ENCODE measurements at regions not wholly inside any gene's neighbourhood (a gene's known extent, or its start where the extent isn't known, plus 50 kb on each side); places are given as distances from the start of the nearest gene placed in this dataset.

DNA sequence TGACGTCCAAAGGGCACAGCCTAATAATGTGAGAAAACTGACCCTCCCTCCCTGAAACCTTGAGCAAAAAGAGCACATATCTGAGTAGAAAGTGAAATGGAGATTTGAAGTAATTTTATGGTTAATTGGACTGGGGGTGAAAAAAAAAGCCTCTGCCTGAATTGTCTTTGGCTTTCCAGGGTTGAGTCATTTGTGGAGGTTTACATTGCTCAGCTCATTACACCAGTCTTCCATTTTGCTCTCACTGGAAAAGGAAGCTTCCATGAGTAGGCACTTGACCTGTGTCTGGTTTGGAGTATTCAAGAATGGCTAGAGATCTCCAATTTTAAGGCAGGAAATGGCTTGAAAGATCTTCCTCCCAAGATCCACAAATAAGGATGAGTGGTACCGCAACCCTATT lies 273.9 kb downstream of the PDCD6IP start:
- no peak overlapping the region for H3K4me3 ChIP-seq
- no peaks in the 10 kb centered on the region for H3K4me1 ChIP-seq
- H3K9me3 ChIP-seq = no peaks in the 10 kb centered on the region
- H3K36me3 ChIP-seq (ENCODE audit: low read depth, missing control alignments) = no peaks in the 10 kb centered on the region
- no peaks in the 10 kb centered on the region for H3K27me3 ChIP-seq
- DNase-seq = no peak
- WGBS, 2 donors = 75 to 82% methylated on average over 2 of the region's 2 CpGs
- H3K27ac ChIP-seq = no peak overlapping the region
- intact Hi-C loops (cut with DNase I; ENCODE audit: low total_unique reads) = no loop called here
- TF ChIP-seq, protein P1, sequence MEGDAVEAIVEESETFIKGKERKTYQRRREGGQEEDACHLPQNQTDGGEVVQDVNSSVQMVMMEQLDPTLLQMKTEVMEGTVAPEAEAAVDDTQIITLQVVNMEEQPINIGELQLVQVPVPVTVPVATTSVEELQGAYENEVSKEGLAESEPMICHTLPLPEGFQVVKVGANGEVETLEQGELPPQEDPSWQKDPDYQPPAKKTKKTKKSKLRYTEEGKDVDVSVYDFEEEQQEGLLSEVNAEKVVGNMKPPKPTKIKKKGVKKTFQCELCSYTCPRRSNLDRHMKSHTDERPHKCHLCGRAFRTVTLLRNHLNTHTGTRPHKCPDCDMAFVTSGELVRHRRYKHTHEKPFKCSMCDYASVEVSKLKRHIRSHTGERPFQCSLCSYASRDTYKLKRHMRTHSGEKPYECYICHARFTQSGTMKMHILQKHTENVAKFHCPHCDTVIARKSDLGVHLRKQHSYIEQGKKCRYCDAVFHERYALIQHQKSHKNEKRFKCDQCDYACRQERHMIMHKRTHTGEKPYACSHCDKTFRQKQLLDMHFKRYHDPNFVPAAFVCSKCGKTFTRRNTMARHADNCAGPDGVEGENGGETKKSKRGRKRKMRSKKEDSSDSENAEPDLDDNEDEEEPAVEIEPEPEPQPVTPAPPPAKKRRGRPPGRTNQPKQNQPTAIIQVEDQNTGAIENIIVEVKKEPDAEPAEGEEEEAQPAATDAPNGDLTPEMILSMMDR (IDR thresholded peaks at IDR 0.05) = no peak
- TF ChIP-seq POLR2A (IDR thresholded peaks at IDR 0.05) = no peak

DNA sequence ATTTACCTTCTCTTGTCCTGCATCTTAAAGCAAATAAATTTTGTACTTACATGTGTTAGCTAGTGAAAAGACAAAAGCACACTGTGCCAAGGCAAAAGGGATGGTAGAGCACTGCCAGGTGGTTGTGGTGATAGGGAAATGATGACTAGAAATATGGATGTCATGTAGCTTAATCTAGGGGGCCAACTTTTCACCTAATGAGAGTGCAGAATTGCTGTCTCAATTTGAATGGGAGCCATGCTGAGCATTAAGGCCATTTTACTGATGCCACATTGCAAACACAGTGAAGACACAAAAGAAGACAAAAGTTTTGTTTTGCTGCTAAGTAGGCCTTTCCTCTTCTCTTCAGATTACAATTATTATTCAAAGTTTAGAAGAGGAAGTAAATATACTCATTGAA lies 274.7 kb downstream of the PDCD6IP start:
- Histone ChIP-seq H3K27me3 (no peaks in the 10 kb centered on the region), H3K4me1 (no peaks in the 10 kb centered on the region), H3K36me3 (ENCODE audit: low read depth, missing control alignments) (no peaks in the 10 kb centered on the region), H3K9me3 (no peaks in the 10 kb centered on the region), H3K27ac (no peak overlapping the region), H3K4me3 (no peak overlapping the region)
- TF ChIP-seq POLR2A (IDR thresholded peaks at IDR 0.05) = no peak
- TF ChIP-seq, protein P1 (IDR thresholded peaks at IDR 0.05) = no peak
- DNase-seq = no peak
- intact Hi-C loops (cut with DNase I; ENCODE audit: low total_unique reads) = no loop called here

DNA sequence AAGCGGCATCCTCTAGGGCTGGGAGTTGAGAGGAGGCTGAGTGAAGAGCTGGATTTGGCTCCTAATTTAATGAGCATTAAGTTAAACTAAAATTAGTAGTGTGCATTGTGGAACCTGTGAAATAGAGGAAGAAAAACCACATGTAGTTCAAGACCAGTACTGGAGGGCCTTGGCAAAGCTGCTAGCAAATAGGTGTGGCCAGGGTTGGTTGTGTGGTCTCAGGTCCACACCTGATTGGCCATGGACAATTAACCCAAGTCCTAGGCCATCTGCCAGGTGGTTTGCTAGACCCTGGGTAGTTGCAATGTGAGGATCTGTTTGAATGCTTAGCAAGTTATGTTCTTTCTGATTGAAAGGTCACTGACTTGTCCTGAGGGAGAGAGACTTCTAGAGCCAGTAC lies 275.5 kb downstream of the PDCD6IP start:
- H3K4me1 ChIP-seq = no peaks in the 10 kb centered on the region
- DNase-seq = no peak
- intact Hi-C loops (cut with DNase I; ENCODE audit: low total_unique reads) = no loop called here
- 93 to 94% methylated on average over 1 of the region's 1 CpG for WGBS, 2 donors
- H3K36me3 ChIP-seq (ENCODE audit: low read depth, missing control alignments) = no peaks in the 10 kb centered on the region
- no peaks in the 10 kb centered on the region for H3K27me3 ChIP-seq
- H3K27ac ChIP-seq = no peak overlapping the region
- no peaks in the 10 kb centered on the region for H3K9me3 ChIP-seq
- TF ChIP-seq, protein P1 (IDR thresholded peaks at IDR 0.05) = no peak
- TF ChIP-seq POLR2A (IDR thresholded peaks at IDR 0.05) = no peak
- no peak overlapping the region for H3K4me3 ChIP-seq

DNA sequence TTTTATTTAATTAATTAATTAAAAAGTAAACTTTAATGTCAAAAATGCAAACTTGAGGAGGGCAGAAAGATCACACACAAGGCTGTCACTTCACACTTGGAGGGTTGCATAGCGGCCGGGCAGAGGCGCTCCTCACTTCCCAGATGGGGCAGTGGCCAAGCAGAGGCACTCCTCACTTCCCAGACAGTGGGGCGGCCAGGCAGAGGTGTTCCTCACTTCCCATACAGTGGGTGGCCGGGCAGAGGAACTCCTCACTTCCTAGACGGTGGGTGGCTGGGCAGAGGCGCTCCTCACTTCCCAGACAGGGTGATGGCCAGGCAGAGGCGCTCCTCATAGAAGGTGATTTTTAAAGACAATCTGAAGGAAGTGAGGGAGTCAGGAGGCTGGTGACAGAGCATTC lies 277.5 kb downstream of the PDCD6IP start:
- WGBS, 2 donors = 88 to 94% methylated on average over 8 of the region's 8 CpGs
- Histone ChIP-seq H3K27me3 (no peaks in the 10 kb centered on the region), H3K4me1 (no peaks in the 10 kb centered on the region), H3K4me3 (no peak overlapping the region), H3K9me3 (no peaks in the 10 kb centered on the region), H3K27ac (no peak overlapping the region), H3K36me3 (ENCODE audit: low read depth, missing control alignments) (no peaks in the 10 kb centered on the region)
- intact Hi-C loops (cut with DNase I; ENCODE audit: low total_unique reads) = no loop called here
- DNase-seq = no peak
- TF ChIP-seq POLR2A (IDR thresholded peaks at IDR 0.05) = no peak
- TF ChIP-seq, protein P1 (IDR thresholded peaks at IDR 0.05) = no peak

DNA sequence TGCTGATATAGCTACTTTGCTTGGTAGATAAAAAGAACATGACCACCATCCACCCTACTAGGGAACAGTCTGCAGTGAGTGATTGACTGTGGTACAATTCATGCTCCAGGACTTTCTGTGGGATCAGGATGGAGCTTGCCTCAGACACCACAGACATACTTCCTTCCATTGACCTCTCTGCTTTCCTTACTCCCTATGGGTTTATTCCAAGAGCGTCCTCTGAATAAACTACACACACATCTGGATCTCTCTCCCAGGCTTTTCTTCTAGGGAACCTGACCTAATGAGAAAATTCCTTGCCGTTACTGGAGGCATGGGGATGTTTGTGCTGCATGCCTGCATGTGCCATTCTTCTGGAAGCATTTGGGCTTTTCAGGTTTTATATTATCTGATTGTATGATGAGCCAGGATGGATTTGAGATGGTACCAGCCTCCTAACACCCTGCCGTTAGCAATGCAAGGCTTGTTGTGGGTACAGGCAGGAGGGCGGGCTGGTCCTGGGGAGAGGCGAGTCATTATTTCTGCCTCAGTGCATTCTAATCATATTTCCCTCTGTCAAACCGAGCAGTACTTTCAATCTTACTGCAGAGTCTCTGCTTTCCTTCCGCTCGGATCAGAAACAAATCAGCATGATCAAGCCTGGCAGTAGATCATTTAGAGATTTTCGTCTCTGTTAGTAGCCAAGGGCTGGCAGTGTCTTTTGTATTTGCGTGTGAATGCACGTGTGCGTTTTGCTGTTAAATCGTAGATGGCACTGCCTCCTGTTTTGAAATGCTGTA lies 279.2 kb downstream of the PDCD6IP start:
- no peak overlapping the region for H3K4me3 ChIP-seq
- 69 to 73% methylated on average over 13 of the region's 13 CpGs for WGBS, 2 donors
- intact Hi-C loops (cut with DNase I; ENCODE audit: low total_unique reads) = no loop called here
- no peaks in the 10 kb centered on the region for H3K36me3 ChIP-seq (ENCODE audit: low read depth, missing control alignments)
- no peaks in the 10 kb centered on the region for H3K9me3 ChIP-seq
- no peak for DNase-seq
- no peaks in the 10 kb centered on the region for H3K27me3 ChIP-seq
- no peak overlapping the region for H3K27ac ChIP-seq
- no peaks in the 10 kb centered on the region for H3K4me1 ChIP-seq
- TF ChIP-seq POLR2A (IDR thresholded peaks at IDR 0.05) = no peak
- TF ChIP-seq, protein P1 (IDR thresholded peaks at IDR 0.05) = no peak
